ENCODE measurements at regions not wholly inside any gene's neighbourhood (a gene's known extent, or its start where the extent isn't known, plus 50 kb on each side); places are given as distances from the start of the nearest gene placed in this dataset.

GRCh38 chr11:11039208-11039965 lies 181.5 kb upstream of the ZBED5 start:
- H3K36me3 ChIP-seq (ENCODE audit: insufficient read depth, low read length), result no peaks in the 10 kb centered on the region; the same call in 1 of the 2 replicates
- H3K9me3 ChIP-seq (ENCODE audit: control insufficient read depth, insufficient read depth, low read length), result no peaks in the 10 kb centered on the region
- no peak overlapping the region for H3K9ac ChIP-seq (ENCODE audit: low read depth, low read length)
- peaks cover 4% of the 10 kb centered on the region; the same call in 1 of the 2 replicates for H3K4me1 ChIP-seq (ENCODE audit: insufficient read depth, low read length)

- Histone ChIP-seq H3K36me3 (ENCODE audit: insufficient read depth, low read length) (no peaks in the 10 kb centered on the region; the same call in 1 of the 2 replicates), H3K9me3 (ENCODE audit: control insufficient read depth, insufficient read depth, low read length) (no peaks in the 10 kb centered on the region), H3K9ac (ENCODE audit: low read depth, low read length) (no peak overlapping the region), H3K4me1 (ENCODE audit: insufficient read depth, low read length) (peaks cover 4% of the 10 kb centered on the region; the same call in 1 of the 2 replicates)
These were observed 180.9 kb upstream of the ZBED5 start for GRCh38 chr11:11038782-11039181.

- H3K4me1 ChIP-seq (ENCODE audit: insufficient read depth, low read length), result peaks cover 4% of the 10 kb centered on the region; the same call in 1 of the 2 replicates
- no peaks in the 10 kb centered on the region for H3K9me3 ChIP-seq (ENCODE audit: control insufficient read depth, insufficient read depth, low read length)
- no peak overlapping the region for H3K9ac ChIP-seq (ENCODE audit: low read depth, low read length)
- no peaks in the 10 kb centered on the region; the same call in 1 of the 2 replicates for H3K36me3 ChIP-seq (ENCODE audit: insufficient read depth, low read length)
These were observed 180.5 kb upstream of the ZBED5 start for GRCh38 chr11:11038352-11038751.

- Histone ChIP-seq H3K36me3 (ENCODE audit: insufficient read depth, low read length) (no peaks in the 10 kb centered on the region), H3K9ac (ENCODE audit: low read depth, low read length) (no peak overlapping the region), H3K9me3 (ENCODE audit: control insufficient read depth, insufficient read depth, low read length) (no peaks in the 10 kb centered on the region), H3K4me1 (ENCODE audit: insufficient read depth, low read length) (peaks cover 4% of the 10 kb centered on the region; the same call in 1 of the 2 replicates)
These were observed 179.2 kb upstream of the ZBED5 start for GRCh38 chr11:11036848-11037732.

- Histone ChIP-seq H3K4me1 (ENCODE audit: insufficient read depth, low read length) (peaks cover 4% of the 10 kb centered on the region; the same call in 1 of the 2 replicates), H3K9me3 (ENCODE audit: control insufficient read depth, insufficient read depth, low read length) (no peaks in the 10 kb centered on the region), H3K9ac (ENCODE audit: low read depth, low read length) (no peak overlapping the region), H3K36me3 (ENCODE audit: insufficient read depth, low read length) (no peaks in the 10 kb centered on the region)
These were observed 178.5 kb upstream of the ZBED5 start for GRCh38 chr11:11036185-11036847.

GRCh38 chr11:11035331-11035730 lies 177.5 kb upstream of the ZBED5 start:
- H3K9ac ChIP-seq (ENCODE audit: low read depth, low read length), result no peak overlapping the region
- no peaks in the 10 kb centered on the region for H3K9me3 ChIP-seq (ENCODE audit: control insufficient read depth, insufficient read depth, low read length)
- H3K4me1 ChIP-seq (ENCODE audit: insufficient read depth, low read length), result peaks cover 4% of the 10 kb centered on the region; the same call in 1 of the 2 replicates
- no peaks in the 10 kb centered on the region; the same call in 1 of the 2 replicates for H3K36me3 ChIP-seq (ENCODE audit: insufficient read depth, low read length)

GRCh38 chr11:11034476-11034875 lies 176.6 kb upstream of the ZBED5 start:
- Histone ChIP-seq H3K9me3 (ENCODE audit: control insufficient read depth, insufficient read depth, low read length) (no peaks in the 10 kb centered on the region), H3K36me3 (ENCODE audit: insufficient read depth, low read length) (no peaks in the 10 kb centered on the region; the same call in 1 of the 2 replicates), H3K4me1 (ENCODE audit: insufficient read depth, low read length) (peaks cover 4% of the 10 kb centered on the region; the same call in 1 of the 2 replicates), H3K9ac (ENCODE audit: low read depth, low read length) (no peak overlapping the region)

- no peaks in the 10 kb centered on the region; the same call in 1 of the 2 replicates for H3K36me3 ChIP-seq (ENCODE audit: insufficient read depth, low read length)
- peaks cover 2% of the 10 kb centered on the region; the same call in 1 of the 2 replicates for H3K4me1 ChIP-seq (ENCODE audit: insufficient read depth, low read length)
- H3K9me3 ChIP-seq (ENCODE audit: control insufficient read depth, insufficient read depth, low read length), result no peaks in the 10 kb centered on the region
- H3K9ac ChIP-seq (ENCODE audit: low read depth, low read length), result no peak overlapping the region
These were observed 174.2 kb upstream of the ZBED5 start for GRCh38 chr11:11032066-11032465.

- H3K36me3 ChIP-seq (ENCODE audit: insufficient read depth, low read length), result no peaks in the 10 kb centered on the region; the same call in 1 of the 2 replicates
- no peaks in the 10 kb centered on the region for H3K9me3 ChIP-seq (ENCODE audit: control insufficient read depth, insufficient read depth, low read length)
- no peaks in the 10 kb centered on the region for H3K4me1 ChIP-seq (ENCODE audit: insufficient read depth, low read length)
- no peak overlapping the region for H3K9ac ChIP-seq (ENCODE audit: low read depth, low read length)
These were observed 171.2 kb upstream of the ZBED5 start for GRCh38 chr11:11029027-11029426.

GRCh38 chr11:11028017-11028692 lies 170.3 kb upstream of the ZBED5 start:
- no peaks in the 10 kb centered on the region for H3K4me1 ChIP-seq (ENCODE audit: insufficient read depth, low read length)
- no peak overlapping the region for H3K9ac ChIP-seq (ENCODE audit: low read depth, low read length)
- no peaks in the 10 kb centered on the region; the same call in 1 of the 2 replicates for H3K36me3 ChIP-seq (ENCODE audit: insufficient read depth, low read length)
- no peaks in the 10 kb centered on the region for H3K9me3 ChIP-seq (ENCODE audit: control insufficient read depth, insufficient read depth, low read length)

GRCh38 chr11:11027288-11027687 lies 169.4 kb upstream of the ZBED5 start:
- no peaks in the 10 kb centered on the region for H3K4me1 ChIP-seq (ENCODE audit: insufficient read depth, low read length)
- H3K9me3 ChIP-seq (ENCODE audit: control insufficient read depth, insufficient read depth, low read length), result no peaks in the 10 kb centered on the region
- no peaks in the 10 kb centered on the region; the same call in 1 of the 2 replicates for H3K36me3 ChIP-seq (ENCODE audit: insufficient read depth, low read length)
- H3K9ac ChIP-seq (ENCODE audit: low read depth, low read length), result no peak overlapping the region

- Histone ChIP-seq H3K4me1 (ENCODE audit: insufficient read depth, low read length) (0 out of 2 replicates have a peak, but pooled peaks cover 4% of the 10 kb centered on the region), H3K36me3 (ENCODE audit: insufficient read depth, low read length) (no peaks in the 10 kb centered on the region), H3K9ac (ENCODE audit: low read depth, low read length) (no peak overlapping the region), H3K9me3 (ENCODE audit: control insufficient read depth, insufficient read depth, low read length) (no peaks in the 10 kb centered on the region)
These were observed 167.2 kb upstream of the ZBED5 start for GRCh38 chr11:11025087-11025486.

- Histone ChIP-seq H3K4me1 (ENCODE audit: insufficient read depth, low read length) (0 out of 2 replicates have a peak, but pooled peaks cover 4% of the 10 kb centered on the region), H3K36me3 (ENCODE audit: insufficient read depth, low read length) (no peaks in the 10 kb centered on the region), H3K9me3 (ENCODE audit: control insufficient read depth, insufficient read depth, low read length) (no peaks in the 10 kb centered on the region), H3K9ac (ENCODE audit: low read depth, low read length) (no peak overlapping the region)
These were observed 164.4 kb upstream of the ZBED5 start for GRCh38 chr11:11022125-11022730.
